ENCODE measurements at regions not wholly inside any gene's neighbourhood (a gene's known extent, or its start where the extent isn't known, plus 50 kb on each side); places are given as distances from the start of the nearest gene placed in this dataset.
"Not testable (repeated sequence)": the region's sequence is repeated elsewhere in the genome, so short reads cannot be mapped to it uniquely, and the experiment has no call there.

- H3K9me3 ChIP-seq, result no peaks in the 10 kb centered on the region
- no peaks in the 10 kb centered on the region for H3K36me3 ChIP-seq
- H3K4me3 ChIP-seq, result no peak overlapping the region
- intact Hi-C loops (cut with DNase I), result loop anchor here (10.0 kb wide), 1 partner anchor 972 kb away; no protein-coding TSS in a partner anchor
- no peak overlapping the region for H3K27ac ChIP-seq
- TF ChIP-seq CTCF (IDR thresholded peaks at IDR 0.05), result no peak
- DNase-seq (ENCODE audit: low spot score in 2 of 2), result no peak
- H3K27me3 ChIP-seq, result no peaks in the 10 kb centered on the region
- H3K4me1 ChIP-seq, result no peaks in the 10 kb centered on the region
Observed at GRCh38 chr10:117492504-117492903, 50.0 kb upstream of the EMX2 start.

- Histone ChIP-seq H3K36me3 (no peaks in the 10 kb centered on the region), H3K27ac (no peak overlapping the region), H3K9me3 (no peaks in the 10 kb centered on the region), H3K27me3 (no peaks in the 10 kb centered on the region), H3K4me1 (no peaks in the 10 kb centered on the region), H3K4me3 (no peak overlapping the region)
- no peak for DNase-seq (ENCODE audit: low spot score in 2 of 2)
- no peak for TF ChIP-seq CTCF (IDR thresholded peaks at IDR 0.05)
- intact Hi-C loops (cut with DNase I), result no loop called here
Observed at GRCh38 chr10:117488004-117488403, 54.5 kb upstream of the EMX2 start.

- intact Hi-C loops (cut with DNase I), result no loop called here
- H3K4me1 ChIP-seq, result no peaks in the 10 kb centered on the region
- no peak for TF ChIP-seq CTCF (IDR thresholded peaks at IDR 0.05)
- no peaks in the 10 kb centered on the region for H3K36me3 ChIP-seq
- no peak for DNase-seq (ENCODE audit: low spot score in 2 of 2)
- H3K4me3 ChIP-seq, result no peak overlapping the region
- H3K27me3 ChIP-seq, result no peaks in the 10 kb centered on the region
- H3K9me3 ChIP-seq, result no peaks in the 10 kb centered on the region
- H3K27ac ChIP-seq, result no peak overlapping the region
Observed at GRCh38 chr10:117486606-117487005, 55.9 kb upstream of the EMX2 start.

- no peak for DNase-seq (ENCODE audit: low spot score in 2 of 2)
- intact Hi-C loops (cut with DNase I), result no loop called here
- Histone ChIP-seq H3K9me3 (no peaks in the 10 kb centered on the region), H3K4me3 (no peak overlapping the region), H3K27me3 (no peaks in the 10 kb centered on the region), H3K4me1 (no peaks in the 10 kb centered on the region), H3K27ac (no peak overlapping the region), H3K36me3 (no peaks in the 10 kb centered on the region)
- no peak for TF ChIP-seq CTCF (IDR thresholded peaks at IDR 0.05)
Observed at GRCh38 chr10:117483056-117483590, 59.4 kb upstream of the EMX2 start.

- H3K27ac ChIP-seq; DNase-seq (ENCODE audit: low spot score in 2 of 2); H3K27me3 ChIP-seq; intact Hi-C loops (cut with DNase I); H3K36me3 ChIP-seq; H3K9me3 ChIP-seq; H3K4me3 ChIP-seq: not testable (repeated sequence)
- H3K4me1 ChIP-seq, result peaks cover 0 to 10% of the 10 kb centered on the region in 2 donors
Observed at GRCh38 chr10:117481011-117481410, 61.5 kb upstream of the EMX2 start.

- H3K9me3 ChIP-seq, result no peaks in the 10 kb centered on the region
- TF ChIP-seq CTCF (IDR thresholded peaks at IDR 0.05), result no peak
- no peaks in the 10 kb centered on the region for H3K27me3 ChIP-seq
- no peak overlapping the region for H3K27ac ChIP-seq
- intact Hi-C loops (cut with DNase I), result no loop called here
- H3K36me3 ChIP-seq, result no peaks in the 10 kb centered on the region
- peaks cover 0 to 10% of the 10 kb centered on the region in 2 donors for H3K4me1 ChIP-seq
- no peak for DNase-seq (ENCODE audit: low spot score in 2 of 2)
- no peak overlapping the region for H3K4me3 ChIP-seq
Observed at GRCh38 chr10:117480097-117480496, 62.4 kb upstream of the EMX2 start.
